DND-41 (cell line): ENCODE measurements at regions not wholly inside any gene's neighbourhood (a gene's known extent, or its start where the extent isn't known, plus 50 kb on each side); places are given as distances from the start of the nearest gene placed in this dataset.

Experiments used
- ATAC-seq: fragments of 200-7000 bp; cut with Tn5 transposase; 3 replicates; pipeline ENCODE4 v1.9.1; 2021; ENCODE audit warnings: low read depth; ENCODE audit not compliant: insufficient read depth
- DNase-seq: peaks from one replicate; pipeline ENCODE4 v3.0.0-alpha.2; 2020
- H2AFZ ChIP-seq: 2 replicates; pipeline ENCODE4 v1.6.0; 2012; ENCODE audit warnings: low read depth, low read length
- H3K27ac ChIP-seq: 2 replicates; pipeline ENCODE4 v1.5.1; 2012; ENCODE audit warnings: low read length, inconsistent platforms
- H3K27me3 ChIP-seq: fragments of 200-600 bp; sonication (generic); 2 replicates; pipeline ENCODE4 v1.6.0; 2012; ENCODE audit warnings: low read length, mild to moderate bottlenecking, inconsistent platforms; ENCODE audit not compliant: insufficient read depth, poor library complexity
- H3K36me3 ChIP-seq: 2 replicates; pipeline ENCODE4 v1.5.1; 2012; ENCODE audit warnings: low read length, inconsistent platforms; ENCODE audit not compliant: insufficient read depth
- H3K4me1 ChIP-seq: 2 replicates; pipeline ENCODE4 v1.5.1; 2012; ENCODE audit warnings: mild to moderate bottlenecking, low read length; ENCODE audit not compliant: insufficient read depth
- H3K4me2 ChIP-seq: 2 replicates; pipeline ENCODE4 v1.6.0; 2012; ENCODE audit warnings: mild to moderate bottlenecking, moderate library complexity, low read length, inconsistent platforms; ENCODE audit not compliant: insufficient read depth
- H3K4me3 ChIP-seq, 2 experiments: fragments of 200-600 bp in 1 of 2; shearing (Covaris generic) in 1 of 2; 2 replicates each; pipeline ENCODE4 v1.5.1; 2012 to 2016; ENCODE audit warnings: inconsistent platforms in 2 of 2, low read length in 2 of 2, mild to moderate bottlenecking in 2 of 2, low read depth in 1 of 2, moderate library complexity in 1 of 2
- H3K79me2 ChIP-seq: 2 replicates; pipeline ENCODE4 v1.6.0; 2012; ENCODE audit warnings: low read length, inconsistent platforms; ENCODE audit not compliant: insufficient read depth
- H3K9ac ChIP-seq: 2 replicates; pipeline ENCODE4 v1.6.0; 2012; ENCODE audit warnings: low read depth, mild to moderate bottlenecking, inconsistent platforms, low read length, moderate library complexity
- H3K9me3 ChIP-seq: 2 replicates; pipeline ENCODE4 v1.5.1; 2012; ENCODE audit warnings: low read length, moderate library complexity, mild to moderate bottlenecking, inconsistent platforms; ENCODE audit not compliant: insufficient read depth, severe bottlenecking
- H4K20me1 ChIP-seq: 2 replicates; pipeline ENCODE4 v1.6.0; 2012; ENCODE audit warnings: low read length; ENCODE audit not compliant: insufficient read depth
- CTCF ChIP-seq: IDR thresholded peaks from 2 replicates; pipeline ENCODE4 v1.5.1; 2012; ENCODE audit warnings: borderline replicate concordance, low read length, moderate library complexity, mild to moderate bottlenecking; ENCODE audit not compliant: poor library complexity, severe bottlenecking; ENCODE audit errors: extremely low read depth
- EZH2 ChIP-seq: IDR thresholded peaks from 3 replicates; pipeline ENCODE4 v1.6.1; 2012; ENCODE audit warnings: borderline replicate concordance, low read depth, mild to moderate bottlenecking, moderate library complexity, low read length, inconsistent platforms; ENCODE audit not compliant: severe bottlenecking

DNA sequence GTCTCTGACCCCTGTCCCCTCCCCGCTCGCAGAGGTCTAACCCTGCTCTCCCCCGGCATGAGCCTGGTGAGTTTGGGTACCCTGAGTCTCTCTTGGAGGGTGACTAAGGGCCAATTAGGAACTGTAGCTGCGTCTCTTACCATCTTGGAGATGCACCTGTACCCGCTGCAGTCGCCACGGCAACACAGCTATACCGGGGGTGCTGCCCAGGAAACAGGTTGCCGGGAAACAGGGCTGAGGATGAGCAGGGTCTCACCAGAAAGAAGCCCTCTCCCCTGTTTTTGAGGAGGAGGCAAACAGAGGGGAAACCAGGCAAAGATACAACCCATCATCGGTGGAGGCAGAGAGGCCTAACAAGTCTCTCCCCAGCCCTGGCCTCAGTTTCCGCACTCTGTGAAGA lies 140.2 kb downstream of the TMEM132E start:
- DNase-seq (no peak), ATAC-seq (no peak)
- Histone ChIP-seq H3K27me3 (peaks cover 15% of the 10 kb centered on the region), H3K9me3 (no peaks in the 10 kb centered on the region), H3K4me1 (no peaks in the 10 kb centered on the region), H3K79me2 (no peaks in the 10 kb centered on the region), H3K4me2 (no peak overlapping the region), H4K20me1 (peaks cover 6% of the 10 kb centered on the region; the same call in 1 of the 2 replicates), H3K4me3 (no peak overlapping the region), H2AFZ (no peak overlapping the region), H3K36me3 (no peaks in the 10 kb centered on the region), H3K9ac (no peak overlapping the region), H3K27ac (no peak overlapping the region)
- TF ChIP-seq CTCF: no peak
- no peak for TF ChIP-seq EZH2

- no peaks in the 10 kb centered on the region for H3K36me3 ChIP-seq
- no peak overlapping the region for H3K4me2 ChIP-seq
- DNase-seq (no peak), ATAC-seq (no peak)
- H3K9me3 ChIP-seq: no peaks in the 10 kb centered on the region
- no peaks in the 10 kb centered on the region for H3K79me2 ChIP-seq
- no peak overlapping the region for H3K4me3 ChIP-seq
- H3K27me3 ChIP-seq: peaks cover 9% of the 10 kb centered on the region
- H4K20me1 ChIP-seq: peaks cover 9% of the 10 kb centered on the region
- TF ChIP-seq EZH2 (no peak), CTCF (no peak)
- no peak overlapping the region for H3K27ac ChIP-seq
- no peak overlapping the region for H3K9ac ChIP-seq
- H3K4me1 ChIP-seq: no peaks in the 10 kb centered on the region
- H2AFZ ChIP-seq: no peak overlapping the region
Observed at GRCh38 chr17:34717092-34717491, 137.7 kb downstream of the TMEM132E start.

DNA sequence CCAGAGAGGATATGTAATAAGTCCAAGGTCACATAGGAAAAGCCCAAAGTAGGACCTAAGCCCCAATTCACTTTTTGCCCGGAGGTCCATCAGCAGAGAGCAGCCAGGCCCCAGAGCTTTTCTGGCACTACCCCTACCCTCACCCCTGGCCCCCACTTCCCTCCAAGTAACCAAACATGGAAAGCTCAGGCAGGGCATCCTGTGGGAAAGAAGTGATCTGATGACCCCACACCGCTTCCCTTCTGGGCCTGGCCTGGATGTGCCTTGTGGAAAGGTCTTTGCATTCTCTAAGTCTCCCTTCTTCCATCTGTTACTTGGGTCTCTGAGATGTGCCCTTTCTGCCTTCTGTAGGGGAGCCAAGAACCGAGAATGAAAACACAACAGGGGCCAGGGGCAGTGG lies 136.9 kb downstream of the TMEM132E start:
- Histone ChIP-seq H3K4me3 (no peak overlapping the region), H3K9me3 (no peaks in the 10 kb centered on the region), H2AFZ (no peak overlapping the region), H3K79me2 (no peaks in the 10 kb centered on the region), H3K4me1 (no peaks in the 10 kb centered on the region), H3K4me2 (no peak overlapping the region), H3K27ac (no peak overlapping the region), H3K27me3 (peaks cover 14% of the 10 kb centered on the region), H3K9ac (no peak overlapping the region), H4K20me1 (peaks cover 9% of the 10 kb centered on the region), H3K36me3 (no peaks in the 10 kb centered on the region)
- TF ChIP-seq CTCF (no peak), EZH2 (no peak)
- DNase-seq: no peak
- ATAC-seq: no peak

DNA sequence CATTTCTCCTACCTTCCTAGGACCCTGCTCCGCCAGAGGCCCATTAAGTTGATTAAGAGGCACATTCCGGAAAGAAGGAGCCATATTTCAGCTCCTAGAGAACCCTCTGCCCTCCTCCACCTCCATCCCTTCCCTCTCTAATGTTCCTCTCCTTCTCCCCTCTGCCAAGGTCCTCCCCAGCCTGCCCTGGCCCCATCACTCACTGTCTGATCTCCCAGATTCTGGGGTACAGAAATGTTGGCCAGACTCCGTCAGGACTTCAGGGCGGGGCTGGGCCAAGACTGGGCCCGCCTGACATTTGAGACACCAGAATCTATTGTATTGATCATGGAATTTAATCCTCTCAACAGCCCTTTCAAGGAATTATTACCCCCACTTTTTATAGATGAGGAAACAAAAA lies 136.1 kb downstream of the TMEM132E start:
- no peak for TF ChIP-seq CTCF
- TF ChIP-seq EZH2: no peak
- ATAC-seq: no peak

More for the DNA sequence above, 136.1 kb downstream of the TMEM132E start:
- no peaks in the 10 kb centered on the region for H3K79me2 ChIP-seq
- peaks cover 7% of the 10 kb centered on the region for H4K20me1 ChIP-seq
- H3K9me3 ChIP-seq: no peaks in the 10 kb centered on the region
- H3K36me3 ChIP-seq: no peaks in the 10 kb centered on the region
- no peak for DNase-seq
- H3K9ac ChIP-seq: no peak overlapping the region
- no peak overlapping the region for H3K4me3 ChIP-seq
- H3K4me2 ChIP-seq: no peak overlapping the region
- H3K27me3 ChIP-seq: peaks cover 14% of the 10 kb centered on the region
- no peaks in the 10 kb centered on the region for H3K4me1 ChIP-seq
- no peak overlapping the region for H3K27ac ChIP-seq
- no peak overlapping the region for H2AFZ ChIP-seq
